Right lung (tissue), 2 donors: ENCODE measurements at regions not wholly inside any gene's neighbourhood (a gene's known extent, or its start where the extent isn't known, plus 50 kb on each side); places are given as distances from the start of the nearest gene placed in this dataset.

ENCODE experiments used
- DNase-seq, 2 donors: peaks; one replicate each; pipeline ENCODE4 v3.0.0-alpha.2; 2013

DNA sequence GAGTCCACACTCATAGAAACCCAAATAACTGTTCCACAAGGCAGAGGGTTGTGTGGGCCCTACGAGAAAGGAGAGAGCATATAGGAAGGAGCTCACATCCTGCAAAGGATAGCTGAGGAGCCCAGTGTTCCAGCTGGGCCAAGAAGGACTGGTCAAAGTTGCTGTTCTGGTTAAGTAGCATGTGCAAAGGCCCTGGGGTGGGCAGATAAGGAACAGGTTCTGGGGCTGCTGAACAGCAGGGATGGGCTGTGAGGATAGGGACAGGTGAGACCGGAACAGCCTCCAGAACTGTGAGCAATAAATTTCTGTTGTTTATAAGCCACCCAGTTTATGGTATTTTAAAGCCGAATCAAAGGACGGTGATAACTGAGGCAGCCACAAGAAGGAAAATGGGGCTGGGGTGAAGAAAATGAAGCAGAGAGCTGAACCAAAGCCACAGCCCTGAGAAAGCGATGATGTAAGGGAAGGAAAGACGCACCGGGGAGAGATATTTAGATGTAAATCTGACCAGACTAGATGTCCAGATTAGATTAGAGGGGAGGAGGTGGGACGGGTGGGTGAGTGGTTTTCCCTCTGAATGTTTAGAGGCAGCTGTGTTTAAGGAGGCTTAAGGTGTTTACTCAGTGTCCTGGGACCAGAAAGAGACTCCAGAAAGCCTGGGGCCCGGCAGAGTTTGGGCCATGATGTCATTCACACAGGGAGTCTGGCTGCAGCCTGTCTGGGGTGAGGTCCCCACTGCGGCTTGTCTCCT lies 180.8 kb upstream of the BCOR start:
- no peak for DNase-seq

DNA sequence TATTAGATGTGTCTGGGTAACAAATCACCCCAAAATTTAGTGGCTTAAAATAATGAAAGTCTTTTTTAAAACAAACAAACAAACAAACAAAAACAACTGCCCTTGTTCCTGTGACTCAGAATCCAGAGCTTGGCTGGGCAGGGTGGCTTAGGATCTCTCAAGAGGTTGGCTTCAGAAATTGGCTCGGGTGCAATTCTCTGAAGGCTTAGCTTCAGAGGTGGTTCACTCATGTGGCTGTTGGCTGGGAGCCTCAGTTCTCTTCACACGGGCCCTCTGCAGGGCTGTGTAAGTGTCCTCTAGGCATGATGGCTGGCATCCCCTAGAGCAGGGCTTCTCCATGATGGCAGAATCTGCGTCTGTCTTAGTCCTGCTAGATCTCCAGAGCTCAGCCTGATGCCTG lies 179.9 kb upstream of the BCOR start:
- DNase-seq, result no peak

DNA sequence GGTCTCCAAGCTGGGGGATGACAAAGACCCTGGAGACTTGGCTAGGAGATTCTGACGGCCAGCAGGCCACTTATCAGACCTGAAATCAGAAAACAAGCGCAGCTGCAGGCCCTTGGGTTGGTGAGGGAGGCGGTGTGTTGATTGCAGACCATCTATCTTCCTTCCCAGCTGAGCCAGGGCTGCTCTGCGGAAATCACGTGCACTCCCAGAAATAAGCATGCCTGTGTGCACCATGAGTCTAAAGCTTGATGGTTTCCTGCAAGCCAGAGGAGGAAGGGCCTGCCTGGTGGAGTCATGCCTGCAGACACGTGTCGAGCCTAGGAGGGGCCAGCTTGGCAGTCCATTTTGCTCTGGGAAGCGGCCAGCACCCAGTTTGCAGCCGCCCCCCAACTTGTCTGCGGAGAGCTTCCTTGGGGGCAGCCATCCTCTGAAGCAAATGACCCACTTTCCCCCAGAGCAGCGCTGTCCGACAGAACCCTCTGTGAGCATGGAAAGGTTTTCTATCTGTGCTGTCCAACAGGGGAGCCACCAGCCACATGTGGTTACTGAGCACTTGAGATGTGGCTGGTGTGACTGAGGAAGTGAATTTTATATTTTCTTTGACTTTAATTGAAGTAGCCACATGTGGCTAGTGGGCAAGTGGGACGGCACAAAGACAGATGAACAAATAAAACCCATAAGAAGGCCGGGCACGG lies 175.7 kb upstream of the BCOR start:
- DNase-seq, result no peak

DNA sequence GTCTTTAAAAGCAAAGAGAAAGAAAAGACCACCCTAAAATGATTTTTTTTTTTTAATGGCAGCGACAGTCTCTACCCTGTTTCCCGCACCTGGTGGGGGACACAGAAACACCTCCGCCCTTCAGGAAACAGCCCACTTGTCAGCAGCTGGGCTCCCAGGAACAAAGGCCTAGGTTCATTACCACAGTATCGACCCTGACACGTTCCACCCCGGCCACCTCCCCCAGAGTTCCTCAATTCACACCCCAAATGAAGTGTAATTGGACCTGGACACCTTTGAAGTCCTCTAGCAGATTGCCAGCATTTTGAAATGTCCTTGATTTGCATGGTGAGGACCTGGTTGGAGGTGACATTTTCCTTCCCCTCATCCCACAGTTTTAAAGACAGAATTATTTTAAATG lies 175.0 kb upstream of the BCOR start:
- DNase-seq, result no peak

DNA sequence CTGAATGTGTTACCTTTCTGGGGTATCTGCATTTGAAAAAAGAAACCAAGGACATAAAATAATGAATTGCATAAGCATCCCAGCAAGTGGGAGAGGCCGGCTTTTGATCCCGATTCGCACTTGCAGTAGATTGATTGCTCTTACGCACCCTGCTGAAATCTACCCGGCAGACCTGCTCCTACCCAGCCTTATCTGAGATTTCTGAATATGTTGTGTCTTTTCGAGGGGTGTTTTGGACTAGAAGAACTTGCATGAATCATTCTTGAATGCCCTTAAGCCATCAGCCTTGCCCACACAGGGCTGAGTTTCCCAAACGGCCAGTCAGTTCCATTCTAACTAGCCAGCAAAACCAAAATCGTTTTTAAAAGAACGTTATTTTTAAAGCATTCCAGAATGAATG lies 174.4 kb upstream of the BCOR start:
- no peak for DNase-seq

DNA sequence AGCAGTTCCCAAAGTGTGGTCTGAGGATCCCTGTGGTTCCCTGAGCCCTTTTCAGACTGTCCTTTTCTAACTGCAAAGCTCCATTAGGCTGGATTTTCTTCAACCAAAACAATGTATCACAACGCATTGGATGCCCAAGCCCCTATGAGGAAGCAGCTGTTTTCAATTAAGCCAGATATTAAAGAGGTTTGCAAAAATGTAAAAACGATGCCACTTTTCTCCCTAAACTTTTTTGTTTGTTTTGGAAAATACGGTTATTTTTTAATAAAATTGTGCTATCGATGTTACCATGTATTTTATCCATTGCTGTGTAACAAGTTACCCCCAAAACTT lies 170.4 kb upstream of the BCOR start:
- DNase-seq, result no peak

DNA sequence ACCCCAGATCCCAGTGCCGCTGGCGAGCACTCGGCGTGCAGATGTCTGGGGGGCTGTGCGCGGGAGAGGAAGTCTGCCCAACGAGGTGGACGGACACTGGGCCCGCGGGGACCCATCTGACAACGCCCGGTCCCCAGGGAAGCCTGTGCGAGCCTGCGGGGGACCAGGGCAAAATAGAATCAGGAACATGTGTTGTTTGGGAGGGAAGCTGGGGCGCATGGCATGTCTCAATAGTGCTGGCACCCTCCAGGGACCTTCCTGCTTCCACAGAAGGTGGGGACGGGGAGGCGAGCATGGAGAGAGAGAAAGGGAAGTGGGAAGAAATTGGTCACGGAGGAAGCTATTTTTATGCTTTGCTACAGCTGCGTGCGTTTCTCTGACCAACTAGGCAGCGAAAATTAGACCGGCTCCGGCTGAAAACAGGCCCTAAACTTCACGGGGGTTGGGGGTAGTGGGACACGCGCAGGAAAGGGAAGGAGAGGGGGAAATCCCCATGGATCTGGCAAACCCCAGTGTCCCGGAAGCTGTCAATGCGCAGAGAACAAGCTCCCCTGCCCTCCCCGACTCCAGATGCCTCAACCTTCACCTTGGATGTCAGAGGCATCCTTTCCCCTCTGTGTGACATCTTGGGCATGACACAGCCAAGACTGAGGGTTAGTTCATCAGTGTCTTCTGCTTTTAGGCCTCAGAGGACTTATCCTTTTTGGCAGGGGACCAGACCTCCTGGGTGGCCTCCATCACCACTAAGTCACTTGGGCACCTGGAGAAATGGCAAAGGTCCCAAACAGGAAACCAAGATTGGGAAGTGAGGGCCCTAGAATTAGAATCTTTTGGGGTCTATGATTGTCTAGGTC lies 169.8 kb upstream of the BCOR start:
- DNase-seq, result no peak

DNA sequence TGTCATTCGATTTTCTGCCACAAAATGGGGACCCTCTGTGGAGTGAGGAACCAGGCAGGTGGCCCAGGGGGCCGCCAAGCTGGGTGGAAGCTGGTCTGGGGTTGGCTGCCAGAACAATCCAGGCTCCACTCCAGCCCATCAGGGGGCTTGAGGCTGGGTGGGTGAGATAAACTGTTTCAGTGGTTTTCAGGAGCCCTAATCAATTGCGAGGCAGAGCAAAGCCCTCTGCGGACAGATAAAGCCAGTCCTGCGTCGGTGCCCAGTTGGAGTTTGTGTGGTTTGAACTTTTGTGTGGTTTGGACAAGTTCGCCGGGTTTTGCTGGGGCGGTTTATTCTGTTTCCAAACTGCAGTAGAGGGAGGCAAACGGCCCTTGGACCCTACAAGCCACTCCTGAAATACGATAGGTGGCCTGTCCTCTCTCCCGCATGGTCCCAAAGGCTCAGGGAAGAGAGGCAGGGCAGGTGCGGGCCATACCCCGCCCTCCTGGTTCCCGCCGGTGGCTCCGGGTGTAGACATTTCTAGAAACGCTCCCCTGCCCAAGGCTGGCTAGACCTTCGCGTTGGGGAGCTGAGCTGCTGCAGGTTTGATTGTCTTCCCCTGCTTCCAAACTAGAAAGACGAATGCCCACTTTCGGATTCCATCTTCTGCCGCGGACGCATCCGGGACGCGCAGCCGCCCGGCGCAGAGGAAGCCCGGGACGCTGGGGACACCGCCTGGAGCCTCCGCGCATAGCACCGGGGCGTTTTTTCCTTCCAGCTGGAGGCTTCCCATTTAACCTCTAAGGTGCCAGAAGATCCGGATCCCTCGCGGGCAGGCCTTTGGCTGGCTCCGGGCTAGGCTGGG lies 169.0 kb upstream of the BCOR start:
- peak; percentile 68 to 70 for DNase-seq

DNA sequence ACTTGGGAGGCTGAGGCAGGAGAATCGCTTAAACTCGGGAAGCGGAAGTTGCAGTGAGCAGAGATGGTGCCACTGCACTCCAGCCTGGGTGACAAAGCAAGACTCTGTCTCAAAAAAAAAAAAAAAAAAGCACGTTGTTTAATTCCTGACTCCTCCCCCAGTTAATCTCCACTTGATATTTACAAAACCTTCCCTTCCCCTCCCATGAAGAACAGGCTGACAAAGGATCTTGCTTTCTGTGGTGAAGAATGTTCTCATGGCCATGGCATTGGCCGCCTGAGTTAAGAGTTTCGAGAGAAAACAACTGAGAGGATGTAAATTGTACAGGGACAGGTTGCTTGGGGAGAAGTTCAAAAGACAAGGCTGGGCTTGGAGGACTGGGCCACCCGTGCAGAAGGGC lies 168.2 kb upstream of the BCOR start:
- no peak for DNase-seq

DNA sequence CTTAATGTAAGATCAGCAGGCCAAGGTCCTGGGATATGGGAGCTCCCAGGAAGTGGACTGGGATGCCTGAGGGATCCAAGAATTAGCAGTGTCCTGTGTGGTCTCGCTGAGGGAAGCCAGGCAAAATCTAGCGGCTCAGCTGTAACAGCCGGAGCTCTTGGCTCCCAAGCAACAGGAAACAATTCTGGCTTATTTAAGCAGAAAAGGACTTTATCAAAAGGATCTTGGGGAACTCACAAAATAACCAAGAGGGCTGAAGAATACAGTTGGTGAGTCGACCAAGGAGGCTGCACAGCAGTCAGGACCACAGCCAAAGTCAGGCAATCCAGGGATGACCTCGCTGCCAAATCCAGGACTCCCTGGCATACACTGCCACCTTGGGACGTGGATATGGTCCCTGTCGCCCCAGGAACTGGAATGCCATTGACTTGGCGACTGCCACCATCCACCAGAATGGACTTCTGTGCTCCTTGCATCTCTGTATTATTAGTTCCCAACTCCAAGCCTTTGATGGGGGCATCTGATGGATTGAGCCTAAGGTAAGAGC lies 165.3 kb upstream of the BCOR start:
- DNase-seq, result no peak

DNA sequence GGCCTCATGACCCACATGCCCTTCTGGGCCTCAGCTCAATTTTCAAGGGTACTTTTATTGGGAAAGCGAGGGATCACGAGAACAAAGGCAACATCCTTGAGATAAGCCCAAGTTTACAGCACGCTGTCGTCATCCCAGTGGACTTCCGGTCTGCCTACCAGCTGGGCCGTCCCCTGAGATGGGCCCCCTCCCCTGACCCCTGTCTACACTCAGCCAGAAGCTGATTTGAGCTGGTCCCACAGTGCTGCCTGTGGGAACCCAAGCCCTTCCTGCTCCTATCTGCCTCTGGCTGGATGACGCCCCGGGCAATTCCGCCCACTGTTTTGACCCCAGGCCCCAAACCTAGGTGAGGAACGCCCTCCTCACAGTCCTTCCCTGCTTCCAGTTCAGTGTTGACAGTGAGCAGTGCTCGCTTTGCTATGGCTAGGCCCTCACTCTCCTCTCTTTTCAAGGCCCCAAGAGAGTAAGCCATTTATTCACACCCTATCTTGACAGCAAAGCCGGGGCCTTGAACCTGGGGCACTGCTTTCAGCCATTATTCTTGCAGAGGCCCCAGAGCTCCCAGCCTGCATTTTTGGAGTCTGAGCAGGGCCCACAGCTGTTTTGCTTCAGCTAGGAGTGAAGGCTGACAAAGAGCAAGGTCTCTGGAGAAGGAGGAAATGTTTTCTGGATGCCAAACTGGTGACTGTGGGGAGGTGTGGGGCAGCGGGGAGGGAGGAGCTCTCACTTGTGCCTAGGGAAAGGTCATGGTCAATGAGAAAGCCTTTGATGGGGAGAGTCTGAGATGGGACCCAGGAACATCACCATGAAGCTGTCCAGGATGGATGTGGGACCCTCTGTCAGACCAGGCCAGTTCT lies 164.6 kb upstream of the BCOR start:
- peak in 1 of 2 donors; percentile 58 for DNase-seq

DNA sequence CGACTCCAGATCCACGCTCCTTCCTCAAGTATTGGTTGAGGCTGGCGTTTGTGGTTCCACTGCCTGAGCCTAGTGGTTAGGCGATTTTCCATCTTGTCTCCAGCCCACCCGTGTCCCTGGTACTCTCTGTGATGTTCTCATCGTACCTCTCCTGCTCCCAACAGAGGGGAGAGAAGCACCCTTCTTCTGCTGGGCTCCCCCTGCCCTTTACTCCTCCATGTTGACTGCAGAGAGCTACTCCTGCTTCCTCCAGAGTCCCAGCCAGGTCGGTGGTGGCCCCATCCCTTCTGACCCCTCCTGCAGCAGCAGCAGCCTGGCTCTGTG lies 164.0 kb upstream of the BCOR start:
- DNase-seq, result no peak

DNA sequence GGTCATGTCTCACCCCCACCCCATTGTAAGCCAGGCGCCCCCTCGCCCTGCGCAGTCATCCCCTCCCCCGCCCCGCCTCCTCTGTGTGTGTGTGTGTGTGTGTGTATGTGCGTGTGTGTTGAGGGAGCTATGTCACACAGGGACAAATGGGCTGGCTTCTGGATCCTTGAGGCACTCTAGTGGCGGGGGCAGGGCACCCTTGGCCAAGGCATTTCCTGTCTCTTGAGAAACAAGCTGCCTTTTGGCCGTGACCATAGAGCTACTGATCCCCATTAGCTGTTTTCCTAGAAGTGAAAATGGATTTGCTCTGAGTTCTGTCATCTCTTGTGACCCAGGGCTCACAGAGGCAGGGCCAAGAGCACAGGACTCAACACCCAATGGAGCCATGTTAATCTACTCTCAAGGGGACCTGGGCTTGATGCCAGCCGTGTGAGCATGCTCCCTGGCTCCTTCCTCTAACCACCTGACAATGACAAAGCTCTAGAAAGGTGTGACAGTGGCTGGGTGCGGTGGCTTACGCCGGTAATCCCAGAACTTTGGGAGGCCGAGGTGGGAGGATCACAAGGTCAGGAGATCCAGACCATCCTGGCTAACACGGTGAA lies 162.5 kb upstream of the BCOR start:
- DNase-seq, result no peak

DNA sequence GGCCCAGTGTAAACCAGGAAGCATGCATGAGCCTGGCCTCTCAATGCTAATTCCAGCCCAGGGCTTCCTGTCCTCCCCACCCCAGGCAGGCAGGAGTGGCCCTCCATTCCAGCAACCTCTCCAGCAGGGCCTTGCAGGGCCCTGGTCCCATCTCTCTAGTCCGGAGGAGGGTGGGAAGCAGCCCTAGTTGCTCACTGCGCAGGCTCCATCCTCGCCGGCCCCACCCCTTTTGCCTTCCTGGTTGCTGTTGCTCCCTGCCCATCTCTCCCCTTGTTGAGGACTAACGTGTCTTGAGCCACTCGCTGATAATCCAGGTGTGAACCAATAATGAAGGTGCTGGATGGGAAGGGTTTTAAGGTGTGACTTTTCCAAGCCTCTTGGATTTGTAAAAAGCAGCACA lies 161.2 kb upstream of the BCOR start:
- no peak for DNase-seq

DNA sequence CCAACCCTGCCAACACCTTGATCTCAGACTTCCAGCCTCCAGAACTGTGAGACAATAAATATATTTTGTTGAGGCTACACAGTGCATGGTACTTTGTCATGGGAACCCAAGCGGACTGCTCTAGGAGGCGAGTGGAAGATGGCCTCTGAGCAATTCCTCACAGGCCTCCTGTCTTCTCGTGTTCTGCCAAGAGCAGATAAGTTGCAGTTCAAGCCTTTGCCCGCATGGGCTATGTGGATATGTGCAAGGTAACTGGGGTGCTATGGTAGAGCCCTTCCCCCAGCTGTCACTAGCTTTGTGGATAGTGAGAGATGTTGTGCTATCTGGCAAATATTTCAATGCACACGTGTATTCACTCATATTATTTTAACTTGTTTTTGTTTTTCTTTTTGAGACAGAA lies 156.0 kb upstream of the BCOR start:
- no peak for DNase-seq

DNA sequence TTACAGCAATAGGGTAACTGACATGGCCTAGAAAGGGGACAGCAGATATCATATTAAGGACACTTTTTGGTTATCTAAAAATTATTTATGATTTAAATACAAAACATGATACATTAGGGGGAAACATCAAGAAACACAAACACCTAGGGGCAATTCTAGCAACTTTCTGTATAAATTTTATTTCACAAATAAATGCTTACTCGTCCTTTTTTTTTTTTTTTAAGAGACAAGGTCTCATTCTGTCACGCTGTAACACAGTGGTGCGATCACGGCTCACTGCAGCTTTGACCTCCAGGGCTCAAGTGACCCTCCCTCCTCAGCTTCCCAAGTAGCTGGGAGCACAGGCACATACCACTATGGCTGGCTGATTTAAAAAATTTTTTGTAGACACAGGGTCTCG lies 151.8 kb upstream of the BCOR start:
- no peak for DNase-seq

DNA sequence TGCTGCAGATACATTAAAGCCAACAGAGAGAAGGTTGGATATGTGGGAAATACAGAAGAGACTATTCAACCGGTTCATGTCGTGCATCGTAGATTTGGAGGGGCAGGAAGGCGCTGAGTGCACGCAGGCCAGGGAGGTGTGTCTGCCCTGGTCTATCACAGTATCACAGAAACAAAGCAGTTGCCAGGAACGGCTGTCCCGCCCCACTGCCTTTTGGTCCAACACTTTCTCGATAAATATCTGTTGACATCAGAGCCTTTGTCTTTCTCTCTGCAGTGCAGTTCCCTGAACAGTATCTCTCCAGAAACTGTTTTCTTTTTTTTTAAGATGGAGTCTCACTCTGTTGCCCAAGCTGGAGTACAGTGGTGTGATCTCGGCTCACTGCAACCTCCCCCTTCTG lies 151.1 kb upstream of the BCOR start:
- no peak for DNase-seq

DNA sequence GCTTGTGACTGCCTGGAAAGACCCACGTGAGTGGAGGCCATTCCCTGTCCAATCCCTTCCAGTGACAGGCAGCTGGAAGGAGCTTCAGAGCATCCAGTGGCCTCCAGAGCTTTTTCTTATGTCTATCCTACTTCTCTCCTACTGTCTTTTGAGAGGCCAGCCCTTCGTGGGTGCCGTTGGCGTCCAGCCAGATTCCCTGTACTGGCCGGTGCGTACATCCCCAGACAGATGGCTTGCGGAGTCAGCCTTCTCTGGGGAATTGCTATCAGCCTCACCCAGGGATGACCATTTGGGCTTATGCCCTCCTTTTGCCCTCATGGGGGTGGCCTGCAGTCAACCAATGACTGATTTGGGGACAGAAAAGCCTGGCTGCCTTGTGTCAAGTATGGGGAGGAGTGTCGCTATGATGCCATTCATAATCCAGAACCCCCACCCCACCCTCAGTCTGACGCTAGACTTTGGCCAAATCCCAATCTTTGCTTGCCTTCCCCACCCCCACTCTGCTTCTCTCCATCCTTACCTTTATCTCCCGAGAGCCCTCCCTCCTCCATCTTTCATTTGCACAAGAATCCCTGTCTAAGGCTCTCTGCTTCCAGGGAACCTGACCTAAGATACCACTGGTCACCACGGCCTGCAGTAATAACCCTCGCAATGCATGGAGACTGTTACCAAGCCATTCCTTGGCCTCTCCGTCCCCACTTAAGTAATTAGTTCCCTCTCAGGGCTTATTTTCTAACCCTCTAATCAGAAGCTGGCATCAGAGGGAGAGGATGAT lies 150.3 kb upstream of the BCOR start:
- no peak for DNase-seq

DNA sequence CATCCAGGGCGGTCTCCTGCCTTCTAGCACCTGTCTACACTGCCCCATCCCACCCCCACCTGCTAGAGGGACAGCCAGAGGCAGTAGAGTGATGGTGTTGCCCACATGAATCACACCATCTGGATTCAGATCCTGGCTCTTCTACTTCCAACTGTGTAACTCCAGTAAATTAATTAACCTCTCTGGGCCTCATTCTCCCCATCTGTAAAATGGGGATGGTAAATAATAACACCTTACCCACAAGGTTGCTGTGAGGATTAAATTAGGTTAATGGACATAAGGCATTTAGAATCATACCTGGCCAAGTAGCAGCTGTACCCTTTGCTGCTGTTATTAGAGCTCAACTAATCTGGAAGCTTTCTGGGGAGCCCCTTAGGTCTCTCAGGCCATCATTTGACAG lies 149.6 kb upstream of the BCOR start:
- DNase-seq, result no peak
